DMS114 treated with DMSO at 0.1 percent for 48 hours (cell line): ENCODE measurements at regions not wholly inside any gene's neighbourhood (a gene's known extent, or its start where the extent isn't known, plus 50 kb on each side); places are given as distances from the start of the nearest gene placed in this dataset.
"Not testable (repeated sequence)": the region's sequence is repeated elsewhere in the genome, so short reads cannot be mapped to it uniquely, and the experiment has no call there.

Source experiments
- DNase-seq: peaks from one replicate; lab custom pipeline; 2025; ENCODE audit not compliant: unreplicated experiment; lab: John Stamatoyannopoulos, UW

DNA sequence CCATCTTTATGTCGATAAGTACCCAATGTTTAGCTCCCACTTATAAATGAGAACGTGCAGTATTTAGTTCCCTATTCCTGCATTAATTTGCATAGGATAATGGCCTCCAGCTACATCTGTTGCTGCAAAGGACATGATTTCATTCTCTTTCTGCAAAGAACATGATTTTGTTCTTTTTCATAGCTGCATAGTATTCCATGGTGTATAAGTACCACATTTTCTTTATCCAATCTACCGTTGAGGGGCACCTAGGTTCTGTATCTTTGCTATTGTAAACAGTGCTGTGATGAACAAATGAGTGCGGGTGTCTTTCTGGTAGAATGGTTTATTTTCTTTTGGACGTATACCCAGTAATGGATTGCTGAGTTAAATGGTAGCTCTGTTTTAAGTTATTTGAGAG is 63.0 kb downstream of the HLX start:
- DNase-seq: no peak

- DNase-seq: not testable (repeated sequence)
Measured at GRCh38 chr1:220942914-220943313, 63.7 kb downstream of the HLX start.

- DNase-seq: no peak
Measured at GRCh38 chr1:220943319-220943996, 64.2 kb downstream of the HLX start.

- no peak for DNase-seq
Measured at GRCh38 chr1:220950576-220950975, 71.3 kb downstream of the HLX start.

DNA sequence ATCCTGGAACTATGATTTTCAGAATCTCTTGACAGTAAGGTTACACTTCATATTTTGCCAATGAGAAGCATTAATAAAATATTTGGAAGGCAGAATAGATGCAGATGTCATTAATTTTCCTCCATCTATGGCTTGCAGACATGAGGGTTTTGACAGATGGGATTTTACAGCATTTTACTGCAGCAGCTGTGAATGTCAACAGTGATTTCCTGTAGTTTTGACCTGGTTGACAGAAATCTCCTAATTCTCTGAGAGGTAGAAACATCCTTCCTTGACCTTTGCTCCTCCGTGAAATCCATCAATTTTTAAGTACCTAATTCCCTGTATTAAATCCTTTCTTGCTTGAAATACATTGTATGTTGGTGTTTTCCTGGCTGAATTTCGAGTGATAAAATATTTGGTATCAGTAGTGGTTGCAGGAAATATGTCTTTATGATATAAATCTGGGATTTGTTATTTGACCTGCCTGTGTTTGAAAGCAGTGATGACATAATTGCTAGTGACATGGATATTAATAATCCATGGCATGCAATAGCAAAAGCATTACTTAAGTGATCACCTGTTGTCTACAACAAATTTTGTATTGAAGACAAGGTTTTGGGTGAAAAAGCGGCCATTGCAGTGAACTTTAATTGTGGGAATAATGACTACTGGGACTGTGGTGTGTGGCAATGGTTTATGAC is 73.9 kb downstream of the HLX start:
- no peak for DNase-seq

DNA sequence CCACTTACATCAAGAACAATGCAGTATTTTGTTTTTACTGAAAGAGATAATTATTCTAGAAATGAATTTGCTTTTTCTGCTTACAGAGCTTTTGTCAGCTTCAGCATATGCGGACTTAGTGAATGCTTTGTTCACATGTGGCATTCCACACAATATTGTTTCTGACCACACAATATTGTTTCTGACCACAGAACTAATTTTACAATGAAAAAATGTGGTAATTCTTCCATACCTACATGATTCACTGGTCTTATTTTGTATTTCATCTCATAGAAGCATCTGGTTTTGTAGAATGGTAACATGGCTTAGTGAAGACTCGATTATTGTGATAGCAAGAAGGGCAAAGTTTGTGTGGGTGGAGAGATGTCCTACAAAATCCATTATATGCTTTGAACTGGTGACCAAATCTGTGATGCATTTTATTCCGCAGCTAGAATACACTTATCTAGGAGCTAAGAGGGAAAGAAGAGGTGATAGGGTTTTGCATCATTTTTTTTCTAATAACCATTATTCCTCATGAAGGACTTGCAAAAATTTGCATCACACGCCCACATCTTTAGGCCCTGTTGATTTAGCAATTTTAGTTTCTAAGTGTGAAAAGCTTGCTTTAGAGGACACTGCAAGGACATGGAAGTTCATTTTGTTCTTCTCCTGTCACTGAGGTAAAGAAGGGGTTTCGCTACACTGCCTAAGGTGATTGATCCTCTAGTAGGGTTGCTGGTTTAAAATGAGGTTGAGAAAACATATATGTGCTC is 75.3 kb downstream of the HLX start:
- no peak for DNase-seq

DNA sequence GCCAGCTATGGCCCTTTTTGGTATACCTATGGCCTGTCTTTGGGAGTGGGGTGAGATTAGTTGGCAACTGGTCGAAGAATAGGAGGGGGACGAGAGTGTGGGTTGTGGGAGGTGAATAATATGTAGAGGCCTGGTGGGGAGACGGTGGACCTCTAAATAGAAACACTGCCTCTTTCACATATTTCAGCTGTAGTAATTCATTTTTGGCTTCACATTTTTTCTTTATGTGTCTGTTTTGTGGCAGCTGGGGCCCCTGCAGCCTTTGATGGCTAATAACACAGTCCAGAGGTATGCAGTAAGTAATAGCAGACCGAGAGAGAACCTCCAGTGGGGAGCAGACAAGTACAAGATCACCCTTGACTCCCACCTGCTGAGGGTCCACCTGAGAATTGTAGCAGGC is 75.9 kb downstream of the HLX start:
- no peak for DNase-seq

DNA sequence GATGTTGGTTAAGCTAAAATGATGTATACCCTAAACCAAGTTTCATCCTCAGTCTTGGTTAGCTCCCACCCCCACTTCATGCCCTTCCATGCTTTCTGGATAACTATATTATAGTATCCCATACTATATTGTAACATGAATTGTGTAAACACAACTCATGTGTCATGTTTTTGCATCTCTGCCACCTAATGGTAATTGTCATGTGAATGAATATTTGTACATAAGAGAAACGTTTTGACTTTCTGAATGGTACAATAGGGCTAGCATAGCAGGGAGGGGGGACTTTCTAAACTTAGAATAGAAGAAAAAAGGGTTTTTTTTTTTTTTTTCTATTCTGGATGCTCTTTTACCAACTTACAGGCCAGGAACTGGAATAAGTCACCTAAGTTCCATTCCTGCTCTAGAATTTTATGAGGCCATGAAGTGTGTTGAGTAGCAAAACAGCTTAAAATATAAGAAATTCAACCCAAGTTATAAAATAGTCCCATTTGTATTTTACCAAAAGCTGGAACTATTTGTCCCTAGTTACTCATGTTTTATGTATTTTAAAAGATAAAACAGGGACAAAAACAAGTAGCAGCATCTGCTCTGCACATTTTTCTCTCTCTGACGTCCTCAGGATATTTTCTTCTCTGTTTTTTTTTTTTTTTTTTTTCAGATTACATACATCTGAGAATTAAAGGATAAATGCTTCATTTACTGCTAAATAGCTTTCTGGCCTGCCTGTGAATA is 77.4 kb downstream of the HLX start:
- no peak for DNase-seq

DNA sequence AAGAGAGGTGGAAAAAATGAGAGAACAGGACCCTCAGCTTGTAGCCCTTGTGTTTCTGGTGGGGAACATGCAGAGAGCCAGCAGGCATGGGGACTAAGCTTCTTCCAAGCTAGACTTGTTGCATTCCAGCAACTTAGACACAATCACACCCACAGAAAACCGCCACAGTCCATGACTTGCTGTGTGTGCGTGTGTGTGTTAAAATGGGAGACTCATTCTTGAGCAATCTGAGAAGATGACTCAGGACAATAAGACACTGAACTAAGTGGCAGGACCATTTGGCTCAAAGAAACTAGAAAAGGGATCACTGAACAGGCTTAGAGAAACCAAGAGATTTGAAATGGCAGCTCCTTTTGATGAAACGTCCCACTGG is 78.0 kb downstream of the HLX start:
- DNase-seq: no peak

DNA sequence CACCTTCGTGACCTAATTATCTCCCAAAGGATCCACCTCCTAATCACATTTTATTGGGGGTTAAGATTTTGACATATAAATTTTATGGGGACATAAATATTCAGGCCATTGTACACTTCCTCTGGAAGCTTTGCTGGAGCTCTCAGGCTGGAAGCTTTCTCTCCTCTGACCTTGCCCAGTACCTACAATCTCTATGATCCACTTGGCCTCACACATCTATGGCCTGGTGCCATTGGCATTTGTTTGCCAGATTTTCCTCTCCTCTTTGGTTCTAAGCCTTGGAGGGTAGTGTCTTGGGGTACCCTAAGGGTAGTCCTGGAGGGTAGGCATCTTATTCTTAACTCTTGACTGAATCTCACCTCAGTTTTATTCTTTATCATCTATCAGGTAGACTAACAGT is 79.0 kb downstream of the HLX start:
- DNase-seq: no peak

GRCh38 chr1:220962031-220962751 is 82.9 kb downstream of the HLX start:
- DNase-seq: no peak

DNA sequence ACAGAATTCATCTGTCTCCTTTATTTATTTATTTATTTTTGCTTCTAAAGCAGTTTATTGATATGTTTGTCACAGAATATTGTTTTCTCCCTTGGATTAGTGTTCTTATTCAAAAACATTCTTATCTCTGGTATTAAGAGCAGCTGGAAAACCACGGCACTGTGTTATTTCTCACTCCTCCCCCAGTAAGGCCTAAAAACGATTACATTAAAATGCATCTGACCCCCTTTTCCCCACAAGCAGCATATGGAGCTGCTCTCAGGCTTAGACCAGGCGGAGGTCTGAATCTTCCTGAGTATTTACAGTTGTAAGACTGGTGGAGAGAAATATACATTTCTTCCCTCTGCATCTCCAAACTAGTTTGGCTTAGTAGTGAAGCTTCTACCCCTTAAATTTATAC is 86.8 kb downstream of the HLX start:
- no peak for DNase-seq

DNA sequence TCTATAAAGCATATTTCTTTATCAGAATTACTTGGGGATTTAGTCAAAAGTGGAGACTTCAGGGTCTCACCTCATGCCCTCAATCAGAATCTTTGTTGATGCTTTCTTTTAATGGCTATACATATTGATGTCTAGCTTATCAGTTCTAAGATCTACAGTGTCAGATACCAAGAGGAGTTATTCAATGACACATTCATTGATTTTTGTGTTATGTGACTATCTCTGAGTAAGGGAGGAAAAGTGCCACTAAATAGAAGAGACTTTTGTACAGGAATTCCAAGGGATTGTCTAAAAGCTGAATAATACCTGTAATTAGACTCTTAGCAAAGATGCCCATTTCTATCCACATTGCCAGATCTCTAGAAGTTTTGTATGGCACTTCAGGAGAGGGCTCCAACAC is 87.2 kb downstream of the HLX start:
- DNase-seq: no peak

DNA sequence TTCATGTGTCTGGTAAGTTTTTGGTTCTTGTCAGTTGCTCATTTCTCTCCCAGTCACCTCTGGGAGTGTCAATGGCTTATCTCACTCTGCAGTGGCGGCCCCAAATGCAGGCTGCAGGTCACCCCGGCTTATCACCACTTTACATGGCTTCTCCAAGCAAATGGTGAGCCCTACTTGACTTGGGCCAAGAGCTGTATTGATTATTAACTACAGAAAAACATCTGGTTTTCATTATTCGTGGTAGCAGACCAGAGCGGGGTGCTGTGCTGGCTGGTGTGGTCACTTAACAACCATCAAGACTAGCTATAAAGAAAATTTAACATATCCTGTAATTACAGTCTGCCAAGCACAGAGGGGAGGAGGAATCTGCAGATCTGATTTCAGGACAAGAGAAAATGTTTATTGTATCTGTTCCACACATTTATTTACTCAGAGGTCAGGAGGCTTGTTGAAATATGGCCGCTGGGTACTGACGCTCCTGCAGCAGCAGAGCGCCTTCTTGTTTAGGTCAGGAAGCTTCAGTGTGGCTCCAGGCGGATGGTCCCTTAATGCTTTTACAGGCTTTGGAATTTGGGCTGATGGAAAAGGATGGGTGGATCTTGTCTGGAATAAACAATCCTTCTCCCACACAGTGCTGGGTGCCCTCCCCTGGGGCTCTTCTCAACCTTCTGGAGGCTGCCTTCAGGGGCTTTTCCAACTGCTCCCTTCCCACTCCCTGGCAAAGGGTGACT is 87.8 kb downstream of the HLX start:
- no peak for DNase-seq

DNA sequence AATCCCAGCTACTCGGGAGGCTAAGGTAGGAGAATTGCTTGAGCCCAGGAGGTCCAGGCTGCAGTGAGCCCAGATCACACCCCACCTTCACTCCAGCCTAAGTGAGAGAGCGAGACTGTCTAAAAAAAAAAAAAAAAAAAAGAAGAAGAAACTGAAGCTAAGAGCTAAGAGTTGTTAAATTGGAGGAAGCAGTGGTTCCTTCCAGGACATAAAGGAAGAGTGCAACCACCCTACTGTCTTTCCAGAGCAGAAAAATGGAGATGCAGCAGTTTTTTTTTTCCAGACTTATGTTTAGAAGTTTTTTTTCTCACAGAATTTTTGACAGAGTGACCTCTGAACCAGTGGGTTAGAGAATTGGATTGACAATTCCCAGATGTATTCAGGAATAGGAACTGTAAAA is 88.7 kb downstream of the HLX start:
- DNase-seq: no peak

DNA sequence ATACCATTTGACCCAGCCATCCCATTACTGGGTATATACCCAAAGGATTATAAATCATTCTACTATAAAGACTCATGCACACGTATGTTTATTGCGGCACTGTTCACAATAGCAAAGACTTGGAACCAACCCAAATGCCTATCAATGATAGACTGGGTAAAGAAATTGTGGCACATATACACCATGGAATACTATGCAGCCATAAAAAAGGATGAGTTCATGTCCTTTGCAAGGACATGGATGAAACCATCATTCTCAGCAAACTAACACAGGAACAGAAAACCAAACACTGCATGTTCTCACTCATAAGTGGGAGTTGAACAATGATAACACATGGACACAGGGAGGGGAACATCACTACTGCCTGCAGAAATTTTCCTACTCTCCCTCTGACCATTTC is 90.0 kb downstream of the HLX start:
- not testable (repeated sequence) for DNase-seq

DNA sequence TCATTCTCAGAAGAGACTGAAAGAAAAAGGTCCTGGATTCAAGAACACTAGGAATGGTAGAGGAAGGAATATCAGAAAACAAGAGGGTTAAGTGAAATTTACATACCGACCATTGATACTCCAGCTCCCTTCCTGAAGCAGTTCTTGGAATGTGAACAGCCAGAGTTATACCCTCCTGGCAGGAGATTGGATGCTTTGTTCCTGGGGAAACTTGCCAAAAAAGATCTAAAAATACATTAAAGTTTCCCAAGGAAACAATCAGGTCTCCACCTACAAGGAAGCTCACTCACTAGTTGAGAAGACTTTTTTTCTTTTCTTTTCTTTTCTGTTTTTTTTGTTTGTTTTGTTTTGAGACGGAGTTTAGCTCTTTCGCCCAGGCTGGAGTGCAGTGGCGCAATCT is 91.1 kb downstream of the HLX start:
- no peak for DNase-seq

DNA sequence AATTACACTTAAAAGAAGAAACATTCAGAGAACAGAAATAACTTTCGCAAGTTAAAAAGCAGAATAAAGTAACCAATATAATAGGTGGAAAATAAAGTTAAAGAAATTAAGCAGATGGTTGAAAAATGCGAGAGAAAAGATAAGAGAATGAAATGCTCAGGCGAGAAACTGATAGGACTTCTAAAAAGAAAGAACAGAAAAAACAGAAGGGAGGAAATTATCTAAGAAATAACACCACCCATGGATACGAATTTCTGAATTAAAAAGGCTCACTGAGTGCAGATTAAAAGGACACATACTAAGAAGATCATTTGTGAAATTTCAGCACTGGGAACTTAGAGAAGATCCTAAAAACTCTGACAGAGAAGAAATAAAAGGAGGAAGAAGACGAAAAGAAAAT is 92.0 kb downstream of the HLX start:
- no peak for DNase-seq

- DNase-seq: no peak
Measured at GRCh38 chr1:220974431-220974830, 95.2 kb downstream of the HLX start.

GRCh38 chr1:220976390-220976789 is 97.1 kb downstream of the HLX start:
- DNase-seq: no peak
